ENCODE measurements at regions not wholly inside any gene's neighbourhood (a gene's known extent, or its start where the extent isn't known, plus 50 kb on each side); places are given as distances from the start of the nearest gene placed in this dataset.
"Not testable (repeated sequence)": the region's sequence is repeated elsewhere in the genome, so short reads cannot be mapped to it uniquely, and the experiment has no call there.

DNA sequence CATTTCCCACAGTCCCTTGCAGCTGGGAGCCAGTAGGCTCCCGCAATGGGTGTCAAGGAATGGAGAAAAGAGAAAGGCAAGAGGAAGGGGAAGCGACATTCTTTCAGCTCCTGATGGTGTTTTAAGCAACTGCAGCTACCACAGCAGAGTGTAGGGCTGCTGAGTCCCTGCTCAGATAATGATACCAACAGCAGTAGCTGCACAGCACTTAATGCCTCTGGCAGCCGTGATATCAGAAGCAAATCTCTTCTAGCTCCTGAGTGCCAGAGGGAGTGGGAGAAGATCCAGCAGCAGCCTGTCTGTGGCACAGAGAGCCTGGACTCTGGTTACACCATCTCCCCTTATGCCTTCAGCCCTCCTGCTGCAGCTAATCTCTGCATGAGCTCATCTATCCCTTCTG is 186.1 kb upstream of the LMCD1 start:
- not testable (repeated sequence) for TF ChIP-seq EZH2phosphoT487 (IDR thresholded peaks at IDR 0.05; ENCODE audit: insufficient read depth, low read depth); EZH2 (IDR thresholded peaks at IDR 0.05; ENCODE audit: insufficient read depth, poor library complexity, severe bottlenecking)

Data from GM23248 (cell line).